GM12892 (cell line): ENCODE measurements at regions not wholly inside any gene's neighbourhood (a gene's known extent, or its start where the extent isn't known, plus 50 kb on each side); places are given as distances from the start of the nearest gene placed in this dataset.

Experiments used
- POLR2A ChIP-seq: IDR thresholded peaks from 2 replicates; pipeline ENCODE4 v1.6.1; 2011; ENCODE audit warnings: low read depth, low read length, control low read depth
- POLR2AphosphoS5 ChIP-seq: IDR thresholded peaks from 2 replicates; pipeline ENCODE4 v1.6.1; 2011; ENCODE audit warnings: low read depth, low read length, control low read depth
- TAF1 ChIP-seq: IDR thresholded peaks from 2 replicates; pipeline ENCODE4 v1.6.1; 2011; ENCODE audit warnings: low read depth, mild to moderate bottlenecking, control low read depth, low read length, borderline replicate concordance

- TF ChIP-seq POLR2AphosphoS5 (no peak), POLR2A (no peak), TAF1 (no peak)
Observed at GRCh38 chr3:117490716-117491115, 781.1 kb downstream of the TUSC7 start.
